Psoas muscle (tissue), 7 donors: ENCODE measurements at regions not wholly inside any gene's neighbourhood (a gene's known extent, or its start where the extent isn't known, plus 50 kb on each side); places are given as distances from the start of the nearest gene placed in this dataset.

Experiments
- ATAC-seq, 4 donors: fragments of 200-7000 bp; cut with Tn5 transposase; one replicate each; pipeline ENCODE4 v1.9.1; 2020; ENCODE audit warnings: moderate library complexity in 3 of 4, mild to moderate bottlenecking in 2 of 4
- DNase-seq, 2 donors: peaks; one replicate each; pipeline ENCODE4 v3.0.0-alpha.2; 2020
- H3K27ac ChIP-seq: fragments of 200-600 bp; one replicate; pipeline ENCODE4 v1.8.0; 2022
- H3K27me3 ChIP-seq, 3 donors: fragments of 200-600 bp in 1 of 3; one replicate each; pipeline versions ENCODE4 v1.6.1 to v1.8.0; 2013 to 2022; ENCODE audit warnings: low read length in 2 of 3, mild to moderate bottlenecking in 2 of 3, moderate library complexity in 1 of 3; ENCODE audit not compliant: insufficient read depth in 3 of 3
- H3K36me3 ChIP-seq, 2 donors: fragments of 200-600 bp in 1 of 2; one replicate each; pipeline versions ENCODE4 v1.6.1 to v1.8.0; 2013 to 2022; ENCODE audit warnings: low read depth in 1 of 2, mild to moderate bottlenecking in 1 of 2, moderate library complexity in 1 of 2; ENCODE audit not compliant: insufficient read depth in 1 of 2
- H3K4me1 ChIP-seq: fragments of 200-600 bp; one replicate; pipeline ENCODE4 v1.8.0; 2022
- H3K4me3 ChIP-seq: fragments of 200-600 bp; one replicate; pipeline ENCODE4 v1.8.0; 2022; ENCODE audit warnings: mild to moderate bottlenecking
- H3K9me3 ChIP-seq: fragments of 200-600 bp; one replicate; pipeline ENCODE4 v1.8.0; 2022
- CTCF ChIP-seq: fragments of 200-600 bp; IDR thresholded peaks from one replicate; pipeline ENCODE4 v1.8.0; 2022; ENCODE audit warnings: antibody characterized with exemption
- WGBS, 3 donors: extraction: QIAGEN DNeasy Blood & Tissue Kit; methylation state at CpG; one replicate each; pipeline versions ENCODE4 v1.1.6 to v1.1.7; 2013; 5-methylcytosine and 5-hydroxymethylcytosine counted together
- intact Hi-C, 2 donors: fragments of 100-400 bp; cut with DNase I; formaldehyde crosslinking; loops; one replicate each; pipeline versions ENCODE4 v1.11.0 to v1.14.2; 2022
- donor health status: healthy with polysubstance abuse.
- donor health status: DM: no; HTN: no; CAD: no; lungs with moderate emphysema.
- donor health status: Bipolar disorder and iron deficiency.
- donor health status: healthy.
- donor health status: DM: yes; HTN: yes; CAD: no.
- donor health status: DM: no; HTN: no; CAD: no.
- donor health status: DM: yes; HTN: yes; CAD: no.

- H3K27ac ChIP-seq, result no peak overlapping the region
- intact Hi-C loops, result loop anchor here in 1 of 2 donors (5.0 kb wide), 1 partner anchor 575 kb away; the partner anchor contains the start of gene MGST2
- 75 to 80% (median 79%) methylated on average over 8 of the region's 8 CpGs for WGBS, 3 donors
- H3K4me1 ChIP-seq, result peaks cover 40% of the 10 kb centered on the region
- no peak for TF ChIP-seq CTCF
- H3K4me3 ChIP-seq, result no peak overlapping the region
- H3K36me3 ChIP-seq, result no peaks in the 10 kb centered on the region
- H3K9me3 ChIP-seq, result no peaks in the 10 kb centered on the region
- DNase-seq (no peak), ATAC-seq (no peak)
- no peaks in the 10 kb centered on the region for H3K27me3 ChIP-seq
These were observed 88.6 kb upstream of the MAML3 start for GRCh38 chr4:140242357-140243277.

GRCh38 chr4:140240237-140240636 is 86.3 kb upstream of the MAML3 start:
- Histone ChIP-seq H3K27me3 (no peaks in the 10 kb centered on the region), H3K4me3 (no peak overlapping the region), H3K36me3 (no peaks in the 10 kb centered on the region), H3K27ac (peak overlapping the region; percentile 33), H3K4me1 (peaks cover 51% of the 10 kb centered on the region), H3K9me3 (no peaks in the 10 kb centered on the region)
- no peak for TF ChIP-seq CTCF
- ATAC-seq (peak in 2 of 4 donors; percentile 23 to 37), DNase-seq (no peak)
- intact Hi-C loops, result loop anchor here in 1 of 2 donors (5.0 kb wide), 1 partner anchor 573 kb away; the partner anchor contains the start of gene MGST2
- WGBS, 3 donors, result 26 to 34% (median 32%) methylated on average over 6 of the region's 6 CpGs

- peak overlapping the region; percentile 86 for H3K27ac ChIP-seq
These were observed 85.3 kb upstream of the MAML3 start for GRCh38 chr4:140239311-140239710.

GRCh38 chr4:140238351-140239056 is 84.5 kb upstream of the MAML3 start:
- H3K27ac ChIP-seq, result peak overlapping the region; percentile 86
- 16 to 26% (median 16%) methylated on average over 13 of the region's 13 CpGs for WGBS, 3 donors
- H3K36me3 ChIP-seq, result no peaks in the 10 kb centered on the region
- peak; percentile 93 to 96 for DNase-seq
- ATAC-seq, result peak; percentile 91 to 93 (median 92)
- peaks cover 59% of the 10 kb centered on the region for H3K4me1 ChIP-seq
- H3K27me3 ChIP-seq, result no peaks in the 10 kb centered on the region
- peak overlapping the region; percentile 51 for H3K4me3 ChIP-seq
- no peak for TF ChIP-seq CTCF
- intact Hi-C loops, result loop anchor here in 1 of 2 donors (5.0 kb wide), 1 partner anchor 86 kb away; the partner anchor contains the start of gene MAML3
- H3K9me3 ChIP-seq, result no peaks in the 10 kb centered on the region

More at GRCh38 chr4:140239311-140239710, 85.3 kb upstream of the MAML3 start:
- no peaks in the 10 kb centered on the region for H3K36me3 ChIP-seq
- intact Hi-C loops, result loop anchor here in 1 of 2 donors (5.0 kb wide), 1 partner anchor 87 kb away; the partner anchor contains the start of gene MAML3
- ATAC-seq (peak in 2 of 4 donors; percentile 36 to 45), DNase-seq (no peak)
- H3K4me3 ChIP-seq, result peak overlapping the region; percentile 51
- no peaks in the 10 kb centered on the region for H3K27me3 ChIP-seq
- TF ChIP-seq CTCF, result no peak
- 50 to 64% (median 54%) methylated on average over 7 of the region's 7 CpGs for WGBS, 3 donors
- H3K9me3 ChIP-seq, result no peaks in the 10 kb centered on the region
- H3K4me1 ChIP-seq, result peaks cover 53% of the 10 kb centered on the region
